Loucy (cell line): ENCODE measurements at regions not wholly inside any gene's neighbourhood (a gene's known extent, or its start where the extent isn't known, plus 50 kb on each side); places are given as distances from the start of the nearest gene placed in this dataset.

ENCODE experiments used
- H2AFZ ChIP-seq: fragments of 200-600 bp; sonication (generic); 2 replicates; pipeline ENCODE4 v1.6.0; 2016; ENCODE audit warnings: antibody characterized with exemption, mild to moderate bottlenecking, low read length, moderate library complexity
- H3F3A ChIP-seq: fragments of 200-600 bp; 2 replicates; pipeline ENCODE4 v1.6.0; 2016; ENCODE audit warnings: antibody characterized with exemption, low read depth, mild to moderate bottlenecking
- H3K27me3 ChIP-seq: fragments of 200-600 bp; sonication (generic); 2 replicates; pipeline ENCODE4 v1.6.1; 2014; ENCODE audit warnings: low read length, mild to moderate bottlenecking; ENCODE audit not compliant: insufficient read depth, poor library complexity, severe bottlenecking
- H3K36me3 ChIP-seq: fragments of 200-600 bp; sonication (generic); 2 replicates; pipeline ENCODE4 v1.6.1; 2016; ENCODE audit warnings: low read length; ENCODE audit not compliant: insufficient read depth
- H3K4me1 ChIP-seq: fragments of 200-600 bp; sonication (generic); 2 replicates; pipeline ENCODE4 v1.5.1; 2014; ENCODE audit warnings: low read length, mild to moderate bottlenecking; ENCODE audit not compliant: insufficient read depth, poor library complexity, severe bottlenecking
- H3K4me2 ChIP-seq: fragments of 200-600 bp; sonication (generic); 2 replicates; pipeline ENCODE4 v1.6.0; 2014; ENCODE audit warnings: antibody characterized with exemption, low read length, low read depth, mild to moderate bottlenecking; ENCODE audit not compliant: poor library complexity, severe bottlenecking
- H3K4me3 ChIP-seq: fragments of 200-600 bp; sonication (generic); 2 replicates; pipeline ENCODE4 v1.5.1; 2014; ENCODE audit warnings: low read length, mild to moderate bottlenecking, mixed read lengths; ENCODE audit not compliant: poor library complexity, severe bottlenecking
- H3K79me2 ChIP-seq: fragments of 200-600 bp; sonication (generic); 2 replicates; pipeline ENCODE4 v1.6.1; 2014; ENCODE audit warnings: low read length; ENCODE audit not compliant: insufficient read depth
- H3K9ac ChIP-seq: fragments of 200-600 bp; sonication (generic); 2 replicates; pipeline ENCODE4 v1.6.0; 2014; ENCODE audit warnings: mild to moderate bottlenecking, low read depth, low read length, moderate library complexity; ENCODE audit not compliant: poor library complexity, severe bottlenecking
- H3K9me2 ChIP-seq: fragments of 200-600 bp; sonication (generic); replicated peaks from 2 replicates; pipeline ENCODE4 v1.6.1; 2016; ENCODE audit warnings: low read depth, low read length, mixed read lengths
- H3K9me3 ChIP-seq: fragments of 200-600 bp; sonication (generic); 2 replicates; pipeline ENCODE4 v1.6.1; 2014; ENCODE audit warnings: mild to moderate bottlenecking, antibody characterized with exemption, low read length, low read depth; ENCODE audit not compliant: insufficient read depth
- H4K20me1 ChIP-seq: fragments of 200-600 bp; sonication (generic); 2 replicates; pipeline ENCODE4 v1.6.0; 2014; ENCODE audit warnings: antibody characterized with exemption, low read length, mild to moderate bottlenecking; ENCODE audit not compliant: insufficient read depth, poor library complexity, severe bottlenecking
- CTCF ChIP-seq: fragments of 200-600 bp; sonication (generic); conservative IDR thresholded peaks from 2 replicates; pipeline ENCODE4 v1.5.1; 2014; ENCODE audit warnings: mild to moderate bottlenecking, antibody characterized with exemption, low read length
- EZH2phosphoT487 ChIP-seq: fragments of 200-600 bp; IDR thresholded peaks from 2 replicates; pipeline ENCODE4 v1.6.1; 2018; ENCODE audit warnings: antibody characterized with exemption, mild to moderate bottlenecking, moderate library complexity, borderline replicate concordance

DNA sequence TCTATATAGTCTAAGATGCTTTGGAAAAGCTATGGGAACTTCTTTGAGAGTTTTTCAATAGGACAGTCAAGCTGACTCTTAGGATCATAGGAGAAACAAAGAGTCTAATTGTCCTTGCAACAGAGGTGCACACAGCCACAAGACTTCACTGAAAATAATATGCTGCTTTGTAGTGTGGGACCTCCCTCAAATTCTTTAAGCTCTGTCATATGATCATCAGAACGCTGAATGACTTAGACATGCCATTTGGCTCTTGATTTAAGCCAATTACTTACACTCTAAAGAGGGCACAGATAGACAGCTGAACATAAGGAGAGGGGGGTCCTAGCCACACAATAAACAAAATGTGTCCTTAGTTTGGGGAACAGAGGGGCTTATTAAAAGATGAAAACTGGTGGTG, 818.7 kb upstream of the GJE1 start:
- H3K4me1 ChIP-seq, result no peaks in the 10 kb centered on the region
- H3K36me3 ChIP-seq, result no peaks in the 10 kb centered on the region
- TF ChIP-seq CTCF (no peak), EZH2phosphoT487 (no peak)
- no peaks in the 10 kb centered on the region for H3F3A ChIP-seq
- no peak overlapping the region for H3K4me2 ChIP-seq
- no peaks in the 10 kb centered on the region for H3K9me2 ChIP-seq
- H4K20me1 ChIP-seq, result no peaks in the 10 kb centered on the region
- H3K9me3 ChIP-seq, result no peaks in the 10 kb centered on the region
- H3K79me2 ChIP-seq, result no peaks in the 10 kb centered on the region
- no peak overlapping the region for H3K9ac ChIP-seq
- H3K4me3 ChIP-seq, result no peak overlapping the region
- no peaks in the 10 kb centered on the region for H3K27me3 ChIP-seq
- peak overlapping the region; percentile 48; the same call in 1 of the 2 replicates for H2AFZ ChIP-seq

- Histone ChIP-seq H3K36me3 (no peaks in the 10 kb centered on the region), H3K4me3 (no peak overlapping the region), H3K9me2 (no peaks in the 10 kb centered on the region), H3K9me3 (no peaks in the 10 kb centered on the region), H3K4me2 (no peak overlapping the region), H3K79me2 (no peaks in the 10 kb centered on the region), H2AFZ (no peak overlapping the region), H4K20me1 (no peaks in the 10 kb centered on the region), H3F3A (no peaks in the 10 kb centered on the region), H3K4me1 (no peaks in the 10 kb centered on the region), H3K9ac (no peak overlapping the region), H3K27me3 (no peaks in the 10 kb centered on the region)
- TF ChIP-seq EZH2phosphoT487 (no peak), CTCF (peak; percentile 44)
Measured at GRCh38 chr6:141309295-141309694, 823.4 kb upstream of the GJE1 start.

DNA sequence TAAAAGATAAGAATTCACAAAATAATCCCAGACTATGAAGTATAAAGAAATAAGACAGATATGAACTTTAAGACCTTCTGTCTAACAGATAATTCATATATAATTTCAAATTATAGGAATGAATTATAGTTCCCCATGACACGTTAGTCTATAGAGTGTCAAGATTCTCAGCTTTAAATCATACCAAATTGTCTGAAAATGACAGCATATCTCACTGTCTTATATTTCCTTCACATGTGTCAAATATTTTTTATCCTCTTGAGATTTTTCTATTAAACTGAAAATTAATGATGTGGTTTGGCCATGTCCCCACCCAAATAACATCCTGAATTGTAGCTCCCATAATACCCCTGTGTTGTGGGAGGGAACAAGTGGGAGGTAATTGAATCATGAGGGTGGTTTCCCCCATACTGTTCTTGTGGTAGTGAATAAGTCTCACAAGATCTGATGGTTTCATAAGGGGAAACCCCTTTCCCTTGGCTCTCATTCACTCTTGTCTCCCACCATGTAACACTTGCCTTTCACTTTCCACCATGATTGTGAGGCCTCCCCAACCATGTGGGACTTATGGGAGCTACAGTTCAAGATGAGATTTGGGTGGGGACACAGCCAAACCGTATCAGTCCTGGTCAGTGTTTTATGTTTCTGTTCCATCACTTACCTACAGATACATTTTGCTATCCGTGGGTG, 825.3 kb upstream of the GJE1 start:
- Histone ChIP-seq H3F3A (no peaks in the 10 kb centered on the region), H3K9me2 (no peaks in the 10 kb centered on the region), H3K9ac (no peak overlapping the region), H4K20me1 (no peaks in the 10 kb centered on the region), H3K4me3 (no peak overlapping the region), H3K36me3 (no peaks in the 10 kb centered on the region), H3K9me3 (no peaks in the 10 kb centered on the region), H3K79me2 (no peaks in the 10 kb centered on the region), H2AFZ (no peak overlapping the region), H3K4me1 (no peaks in the 10 kb centered on the region), H3K27me3 (no peaks in the 10 kb centered on the region), H3K4me2 (no peak overlapping the region)
- no peak for TF ChIP-seq EZH2phosphoT487
- no peak for TF ChIP-seq CTCF
